ENCODE measurements at regions not wholly inside any gene's neighbourhood (a gene's known extent, or its start where the extent isn't known, plus 50 kb on each side); places are given as distances from the start of the nearest gene placed in this dataset.

DNA sequence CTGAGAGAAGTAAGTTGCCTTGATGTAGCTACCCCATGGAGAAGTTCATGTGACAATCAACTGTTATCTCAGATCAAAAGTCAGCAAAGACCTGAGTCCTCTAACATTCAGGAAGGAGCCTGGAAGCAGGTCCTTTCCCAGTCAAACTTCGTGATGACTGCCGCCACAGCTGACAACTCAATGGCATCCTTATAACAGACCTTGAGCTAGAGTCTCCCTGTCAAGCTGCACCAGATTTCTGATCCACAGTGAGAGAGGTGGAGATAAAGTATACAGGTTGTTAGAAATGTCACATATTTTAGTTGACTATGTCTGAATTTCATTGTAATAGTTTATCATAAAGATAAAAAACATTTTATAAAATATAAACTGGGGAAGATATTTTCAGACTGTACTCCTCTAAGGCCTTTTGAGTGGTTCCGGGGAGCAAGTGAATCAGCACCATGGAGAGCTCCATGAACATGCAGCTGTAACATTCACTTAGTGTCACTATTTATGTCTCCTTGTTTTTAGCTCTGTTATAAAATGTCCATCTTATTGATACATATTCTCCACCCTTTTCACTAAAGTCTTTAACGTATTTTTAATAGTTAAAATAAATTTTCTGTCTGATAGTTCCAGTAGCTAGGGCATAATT is 1653.5 kb upstream of the AGA start:
- no peak for TF ChIP-seq POLR2A (IDR thresholded peaks at IDR 0.05)
- TF ChIP-seq, protein P1, sequence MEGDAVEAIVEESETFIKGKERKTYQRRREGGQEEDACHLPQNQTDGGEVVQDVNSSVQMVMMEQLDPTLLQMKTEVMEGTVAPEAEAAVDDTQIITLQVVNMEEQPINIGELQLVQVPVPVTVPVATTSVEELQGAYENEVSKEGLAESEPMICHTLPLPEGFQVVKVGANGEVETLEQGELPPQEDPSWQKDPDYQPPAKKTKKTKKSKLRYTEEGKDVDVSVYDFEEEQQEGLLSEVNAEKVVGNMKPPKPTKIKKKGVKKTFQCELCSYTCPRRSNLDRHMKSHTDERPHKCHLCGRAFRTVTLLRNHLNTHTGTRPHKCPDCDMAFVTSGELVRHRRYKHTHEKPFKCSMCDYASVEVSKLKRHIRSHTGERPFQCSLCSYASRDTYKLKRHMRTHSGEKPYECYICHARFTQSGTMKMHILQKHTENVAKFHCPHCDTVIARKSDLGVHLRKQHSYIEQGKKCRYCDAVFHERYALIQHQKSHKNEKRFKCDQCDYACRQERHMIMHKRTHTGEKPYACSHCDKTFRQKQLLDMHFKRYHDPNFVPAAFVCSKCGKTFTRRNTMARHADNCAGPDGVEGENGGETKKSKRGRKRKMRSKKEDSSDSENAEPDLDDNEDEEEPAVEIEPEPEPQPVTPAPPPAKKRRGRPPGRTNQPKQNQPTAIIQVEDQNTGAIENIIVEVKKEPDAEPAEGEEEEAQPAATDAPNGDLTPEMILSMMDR (IDR thresholded peaks at IDR 0.05 in 4 of 5, conservative IDR thresholded peaks at IDR 0.05 in 1 of 5): no peak

All from gastrocnemius medialis (tissue), 4 donors.